Activated CD4-positive, CD25-positive, alpha-beta regulatory T cell (primary cell): ENCODE measurements at regions not wholly inside any gene's neighbourhood (a gene's known extent, or its start where the extent isn't known, plus 50 kb on each side); places are given as distances from the start of the nearest gene placed in this dataset.

Experiments
- DNase-seq, 4 experiments: peaks; one replicate each; lab custom pipeline; 2025; lab: John Stamatoyannopoulos, UW

DNA sequence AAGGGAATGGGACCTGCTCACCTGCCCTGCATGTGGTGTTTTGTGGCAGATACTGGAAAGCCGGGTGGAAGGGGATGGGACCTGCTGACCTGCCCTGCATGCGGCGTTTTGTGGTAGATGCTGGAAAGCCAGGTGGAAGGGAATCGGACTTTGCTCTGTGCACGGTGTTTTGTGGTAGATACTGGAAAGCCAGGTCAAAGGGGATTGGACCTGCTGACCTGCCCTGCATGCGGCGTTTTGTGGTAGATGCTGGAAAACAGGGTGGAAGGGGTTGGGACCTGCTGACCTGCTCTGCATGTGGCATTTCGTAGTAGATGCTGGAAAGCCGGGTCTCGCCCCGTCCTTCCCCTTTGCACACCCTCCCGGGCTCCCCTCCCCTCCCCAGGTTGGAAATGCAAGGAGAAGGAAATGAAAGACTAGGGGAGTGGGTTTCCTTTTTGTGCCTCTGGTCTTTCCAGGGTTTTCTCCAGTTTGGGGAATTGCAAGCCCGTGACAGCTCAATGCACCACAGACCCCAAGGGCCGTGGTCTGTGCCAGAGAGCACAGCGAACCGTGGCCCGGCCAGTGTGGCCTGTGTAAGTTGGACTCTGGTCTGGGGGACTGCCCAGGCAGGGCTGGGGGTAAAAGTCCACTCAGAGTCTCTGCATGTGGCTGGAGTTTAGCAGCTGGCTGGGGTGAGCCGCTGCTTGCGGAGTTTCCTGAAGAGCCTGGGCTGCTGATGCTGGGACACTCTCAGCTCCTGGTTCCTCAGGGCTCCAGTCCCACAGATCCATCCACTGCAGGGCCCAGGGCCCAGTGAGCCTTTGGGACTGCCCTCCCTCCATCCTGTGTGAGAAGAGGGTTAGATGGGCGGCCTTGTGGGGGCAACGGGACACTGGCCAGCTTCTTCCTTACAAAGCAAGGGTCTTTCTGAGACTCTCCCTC is 105.5 kb downstream of the CRYAA start:
- no peak for DNase-seq

- no peak for DNase-seq
Observed at GRCh38 chr21:43273708-43274021, 104.9 kb downstream of the CRYAA start.

DNA sequence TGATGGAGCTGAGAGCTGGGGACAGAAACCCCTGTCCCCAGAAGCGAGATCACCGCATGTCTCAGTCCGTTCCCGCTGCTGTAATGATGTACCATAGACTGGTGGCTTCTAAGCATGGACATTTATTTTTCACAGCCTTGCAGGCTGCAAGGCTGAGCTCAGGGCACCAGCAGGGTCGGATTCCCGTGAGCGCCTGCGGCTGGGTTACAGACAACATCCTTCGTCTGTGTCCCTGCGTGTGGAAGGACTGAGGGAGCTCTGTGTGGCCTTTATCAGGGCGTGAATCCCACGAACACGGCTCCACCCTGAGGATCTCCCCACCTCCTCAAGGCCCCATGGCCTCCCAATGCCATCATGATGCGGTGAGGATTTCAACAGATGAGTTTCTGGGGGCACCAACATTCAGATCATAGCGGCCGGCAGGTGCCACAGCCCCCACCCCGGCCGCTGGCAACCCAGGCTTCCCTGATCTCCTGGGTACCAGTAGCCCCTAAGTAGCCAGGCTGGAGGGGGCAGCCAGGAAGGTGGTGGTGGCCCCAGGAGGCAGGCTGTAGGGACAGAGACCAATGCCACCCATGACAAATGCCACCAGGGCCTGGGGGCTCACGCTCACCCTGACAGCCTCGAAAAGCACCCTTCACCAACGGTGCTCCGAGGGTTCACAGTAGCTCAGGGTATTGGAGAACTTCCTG is 104.4 kb downstream of the CRYAA start:
- DNase-seq, result no peak

DNA sequence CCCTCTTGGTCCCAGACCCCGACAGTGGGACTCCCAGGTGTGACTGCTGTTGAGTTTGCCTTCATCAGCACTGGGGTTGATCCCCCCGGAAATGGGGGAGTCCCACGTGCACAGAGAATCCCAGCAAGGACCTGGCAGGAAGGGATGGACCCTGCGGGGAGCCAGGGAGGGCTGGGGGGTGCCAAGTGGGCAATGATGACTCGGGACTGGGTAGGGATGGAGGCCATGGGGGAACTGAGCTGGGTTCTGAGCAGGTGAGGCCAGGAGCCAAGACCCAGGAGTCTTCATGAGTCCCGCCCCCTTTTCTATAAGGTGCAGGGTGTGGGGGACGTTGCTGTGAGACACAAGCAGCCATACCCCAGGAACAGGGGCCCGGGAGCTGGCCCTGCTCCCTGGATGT is 103.8 kb downstream of the CRYAA start:
- DNase-seq, result no peak

GRCh38 chr21:43271452-43272020 is 102.7 kb downstream of the CRYAA start:
- no peak for DNase-seq

- DNase-seq, result no peak
Observed at GRCh38 chr21:43270800-43271301, 102.0 kb downstream of the CRYAA start.

- no peak for DNase-seq
Observed at GRCh38 chr21:43269957-43270705, 101.3 kb downstream of the CRYAA start.

DNA sequence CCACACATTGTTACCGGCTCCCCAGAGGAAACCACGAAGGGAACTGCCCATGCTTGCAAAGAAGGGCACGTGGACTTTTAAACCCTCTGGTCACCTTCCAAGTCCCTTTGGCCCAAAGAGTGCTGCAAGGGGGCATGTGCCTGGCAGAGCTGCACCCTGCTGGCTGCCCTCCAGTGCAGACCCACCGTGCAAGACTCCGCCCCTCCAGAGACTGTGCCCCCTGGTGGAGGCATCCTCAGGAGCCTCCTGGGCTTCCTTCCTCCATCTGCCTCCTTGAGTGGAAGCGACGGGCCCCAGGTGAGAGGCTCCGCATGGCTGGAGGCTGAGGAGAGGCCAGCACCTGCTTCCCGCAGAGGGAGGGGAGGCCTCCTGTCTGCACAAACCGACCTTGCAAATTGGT is 100.6 kb downstream of the CRYAA start:
- no peak for DNase-seq

DNA sequence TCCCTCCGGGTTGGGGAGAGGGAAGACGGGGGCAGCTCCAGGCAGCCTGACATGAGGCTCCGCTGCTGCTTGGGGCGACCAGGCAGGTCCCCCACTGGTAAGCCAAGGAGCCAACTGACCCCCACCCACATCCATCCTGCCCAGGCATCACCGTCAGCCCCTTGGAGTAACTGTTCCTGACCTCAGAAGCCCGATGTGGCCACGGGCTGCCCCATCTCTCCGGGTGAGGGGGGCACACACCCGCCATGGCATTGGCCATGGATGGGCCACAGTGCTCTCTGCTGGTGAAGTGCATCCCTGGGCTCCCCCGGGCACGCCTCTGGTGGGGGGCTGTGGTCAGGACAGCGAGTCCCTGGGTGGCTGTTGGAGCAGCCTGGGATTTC is 100.0 kb downstream of the CRYAA start:
- DNase-seq, result no peak

- DNase-seq, result no peak
Observed at GRCh38 chr21:43268086-43268803, 99.4 kb downstream of the CRYAA start.

DNA sequence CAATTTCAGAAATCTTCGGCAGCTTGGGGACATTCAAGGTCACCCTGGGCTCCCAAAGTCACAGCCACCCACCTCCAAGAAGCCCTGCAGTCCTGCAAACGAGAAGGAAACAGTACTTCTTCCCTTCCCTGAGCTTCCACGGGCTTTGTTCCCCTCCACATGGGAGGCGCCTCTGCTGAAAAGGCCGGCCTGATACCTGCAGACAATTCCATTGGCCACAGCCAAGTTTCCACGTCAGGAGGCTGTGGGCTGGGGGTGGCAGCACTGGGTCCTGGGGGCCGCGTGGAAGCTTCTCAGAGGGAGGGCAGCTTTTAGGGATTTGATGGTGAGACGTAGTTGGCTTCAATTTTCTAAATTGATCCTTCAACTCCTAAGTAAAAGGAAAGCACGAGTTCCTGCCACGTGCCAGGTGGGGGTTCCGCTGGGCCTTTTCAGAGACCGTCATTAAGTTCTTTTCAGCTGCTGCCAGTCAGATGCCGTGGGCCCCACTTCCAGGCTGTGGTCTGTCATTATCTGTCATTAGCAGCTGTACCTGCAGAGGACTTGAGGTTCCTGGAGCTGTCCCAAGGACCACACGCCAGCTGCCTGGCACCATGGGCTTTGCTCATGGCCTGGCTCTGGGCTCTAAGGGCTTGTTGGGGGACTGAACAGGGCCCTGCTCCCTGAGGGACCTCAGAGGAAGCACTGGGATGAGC is 98.7 kb downstream of the CRYAA start:
- DNase-seq, result no peak

DNA sequence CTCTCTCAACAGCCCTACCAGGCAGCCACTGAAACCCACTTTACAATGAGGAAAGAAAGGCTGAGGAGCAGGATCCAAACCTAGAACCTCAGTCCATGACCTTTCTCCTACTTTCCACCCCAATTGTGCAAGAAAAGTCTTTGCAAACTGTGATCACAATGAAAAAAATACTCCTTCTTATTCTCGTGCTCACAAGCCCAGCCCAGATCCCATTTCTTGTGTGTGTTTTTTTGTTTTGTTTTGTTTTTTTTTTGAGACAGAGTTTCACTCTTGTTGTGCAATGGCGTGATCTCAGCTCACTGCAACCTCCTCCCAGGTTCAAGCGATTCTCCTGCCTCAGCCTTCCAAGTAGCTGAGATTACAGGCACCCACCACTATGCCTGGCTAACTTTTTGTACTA is 97.7 kb downstream of the CRYAA start:
- DNase-seq, result no peak

DNA sequence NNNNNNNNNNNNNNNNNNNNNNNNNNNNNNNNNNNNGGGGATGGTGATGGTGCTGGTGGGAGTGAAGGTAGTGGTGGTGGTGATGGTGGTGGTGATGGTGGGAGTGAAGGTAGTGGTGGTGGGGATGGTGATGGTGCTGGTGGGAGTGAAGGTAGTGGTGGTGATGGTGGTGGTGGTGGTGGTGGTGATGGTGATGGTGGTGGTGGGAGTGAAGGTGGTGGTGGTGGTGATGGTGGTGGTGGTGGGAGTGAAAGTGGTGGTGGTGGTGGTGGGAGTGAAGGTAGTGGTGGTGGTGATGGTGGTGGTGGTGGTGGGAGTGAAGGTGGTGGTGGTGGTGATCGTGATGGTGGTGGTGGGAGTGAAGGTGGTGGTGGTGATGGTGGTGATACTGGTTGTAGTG is 93.6 kb downstream of the CRYAA start:
- no peak for DNase-seq
